GM08714 (cell line): ENCODE measurements at regions not wholly inside any gene's neighbourhood (a gene's known extent, or its start where the extent isn't known, plus 50 kb on each side); places are given as distances from the start of the nearest gene placed in this dataset.

Experiments used
- H3K4me3 ChIP-seq: fragments of 200-500 bp; sonication (Bioruptor generic); 2 replicates; pipeline ENCODE4 v1.5.1; 2014; ENCODE audit warnings: mild to moderate bottlenecking, low read length, inconsistent platforms
- ZNF274 ChIP-seq: IDR thresholded peaks from 2 replicates; pipeline ENCODE4 v1.6.1; 2012; ENCODE audit warnings: mild to moderate bottlenecking, low read depth, low read length

DNA sequence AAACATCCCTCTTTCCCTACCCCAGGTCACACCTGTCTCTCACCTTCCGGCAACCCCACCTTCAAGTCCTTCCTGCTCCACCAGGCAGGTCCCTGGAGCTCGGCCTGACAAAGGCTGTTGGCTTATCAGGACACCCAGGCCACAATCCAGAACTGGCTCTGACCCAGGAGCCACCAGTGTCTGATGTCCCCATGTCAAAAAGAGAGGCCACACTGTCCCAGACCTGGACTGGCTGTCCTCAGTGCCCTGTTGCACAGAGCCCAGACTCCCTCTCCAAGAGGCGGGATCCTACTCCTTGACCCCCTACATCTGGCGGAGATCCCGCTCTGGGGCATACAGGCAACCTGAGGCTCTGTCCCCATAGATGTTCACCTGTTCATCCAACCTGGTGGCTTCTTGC, 116.0 kb downstream of the MN1 start:
- TF ChIP-seq ZNF274: no peak
- no peak overlapping the region for H3K4me3 ChIP-seq

DNA sequence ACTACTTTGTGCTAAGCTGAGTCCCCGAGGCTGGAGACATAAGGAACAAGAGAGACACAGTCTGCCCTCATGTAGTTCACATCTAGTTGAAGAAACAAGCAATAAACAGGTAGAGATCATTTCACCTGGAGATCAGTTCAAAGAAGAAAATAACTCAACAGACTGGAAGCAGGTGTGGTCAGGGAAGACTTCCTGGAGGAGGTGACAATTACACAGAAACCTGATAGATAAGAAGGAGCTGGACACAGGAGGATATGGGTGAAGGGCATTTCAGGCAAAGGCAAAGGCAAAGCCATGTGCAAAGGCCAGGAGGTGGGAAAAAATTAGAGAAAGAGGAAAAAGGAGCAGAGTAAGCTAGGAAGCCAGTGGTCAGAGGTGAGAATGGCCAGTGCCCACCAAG, 115.6 kb downstream of the MN1 start:
- no peak for TF ChIP-seq ZNF274
- H3K4me3 ChIP-seq: no peak overlapping the region

DNA sequence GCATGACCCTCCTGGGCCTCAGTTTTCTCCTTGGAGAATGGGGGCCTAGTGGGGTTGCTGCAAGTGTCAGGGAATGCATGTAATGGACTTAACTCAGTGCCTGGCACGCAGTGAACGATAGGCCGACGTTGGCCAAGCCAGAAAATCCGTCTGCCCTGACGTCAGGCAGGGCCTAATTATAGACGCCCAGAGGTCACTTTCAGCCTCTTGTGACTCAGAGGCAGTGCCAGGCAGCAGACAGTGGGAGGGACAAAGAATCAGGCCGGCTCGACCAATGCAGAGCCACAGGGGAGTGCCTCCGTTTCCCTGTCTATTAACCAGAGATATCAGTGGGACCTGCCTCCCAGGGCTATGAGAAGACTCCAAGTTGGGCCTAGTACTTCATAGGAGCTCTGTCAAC, 115.0 kb downstream of the MN1 start:
- no peak overlapping the region for H3K4me3 ChIP-seq
- no peak for TF ChIP-seq ZNF274

GRCh38 chr22:27687984-27688545, 113.5 kb downstream of the MN1 start:
- no peak for TF ChIP-seq ZNF274

DNA sequence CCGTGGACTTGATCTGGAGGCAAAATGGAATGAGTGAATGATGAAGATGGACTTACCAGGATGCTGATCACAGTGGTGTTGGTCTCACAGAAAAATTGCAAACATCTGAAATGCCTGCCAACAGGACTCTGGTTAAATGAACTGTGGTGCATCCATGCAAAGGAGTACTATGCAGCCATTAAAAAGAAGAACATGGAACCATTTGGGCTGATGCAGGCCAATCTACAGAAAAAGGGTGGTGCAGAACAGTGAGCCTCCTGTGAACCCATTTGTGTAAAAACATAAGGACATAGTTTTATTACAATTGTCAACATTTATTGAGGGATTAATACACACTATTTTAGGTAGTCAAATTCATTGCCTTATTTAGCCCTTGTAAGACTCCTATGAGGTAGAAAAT, 111.9 kb downstream of the MN1 start:
- H3K4me3 ChIP-seq: no peak overlapping the region
- TF ChIP-seq ZNF274: no peak

More at GRCh38 chr22:27687984-27688545, 113.5 kb downstream of the MN1 start:
- H3K4me3 ChIP-seq: no peak overlapping the region

GRCh38 chr22:27690599-27690998, 111.0 kb downstream of the MN1 start:
- no peak overlapping the region for H3K4me3 ChIP-seq
- no peak for TF ChIP-seq ZNF274

DNA sequence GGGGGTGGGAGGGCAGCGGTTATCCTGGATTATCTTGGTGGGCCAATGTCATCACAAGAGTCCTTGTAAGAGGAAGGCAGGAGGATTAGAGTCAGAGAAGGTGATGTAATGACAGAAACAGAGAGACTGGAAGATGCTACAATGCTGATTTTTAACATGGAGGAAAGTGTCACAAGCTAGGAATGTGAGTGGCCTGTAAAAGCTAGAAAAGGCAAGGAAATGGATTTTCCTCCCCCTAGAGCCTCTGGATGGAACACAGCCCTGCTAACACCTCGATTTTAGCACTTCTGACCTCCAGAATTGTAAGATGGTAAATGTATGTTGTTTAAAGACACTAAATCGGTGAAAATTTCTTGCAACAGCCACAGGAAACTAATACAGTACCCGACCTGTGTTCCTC, 109.3 kb downstream of the MN1 start:
- H3K4me3 ChIP-seq: no peak overlapping the region
- TF ChIP-seq ZNF274: no peak

- no peak for TF ChIP-seq ZNF274
- no peak overlapping the region for H3K4me3 ChIP-seq
Observed at GRCh38 chr22:27695925-27696324, 105.6 kb downstream of the MN1 start.

GRCh38 chr22:27697888-27698287, 103.7 kb downstream of the MN1 start:
- no peak overlapping the region for H3K4me3 ChIP-seq
- no peak for TF ChIP-seq ZNF274
